ENCODE measurements at regions not wholly inside any gene's neighbourhood (a gene's known extent, or its start where the extent isn't known, plus 50 kb on each side); places are given as distances from the start of the nearest gene placed in this dataset.
"Not testable (repeated sequence)": the region's sequence is repeated elsewhere in the genome, so short reads cannot be mapped to it uniquely, and the experiment has no call there.

DNA sequence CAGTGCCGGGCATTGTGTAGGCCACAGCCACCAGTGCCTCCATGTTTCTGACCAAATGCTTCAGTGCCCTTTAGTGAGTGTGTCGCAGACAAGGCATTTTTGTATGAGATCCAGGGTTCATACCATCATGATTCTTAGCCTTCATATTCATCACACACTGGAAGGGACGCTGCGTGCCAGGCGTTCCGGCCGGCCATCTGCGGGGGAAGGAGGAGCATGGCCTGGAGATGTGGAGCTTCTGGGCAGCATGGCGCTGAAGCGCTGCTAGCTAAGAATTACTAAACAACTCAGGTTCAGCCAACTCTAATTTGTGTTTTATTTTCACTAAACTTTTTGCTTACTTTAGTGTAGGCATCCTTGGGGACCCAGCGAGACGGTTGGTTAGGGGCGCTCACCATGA lies 111.4 kb upstream of the EXOC2 start:
- H3K36me3 Mint-ChIP-seq (ENCODE audit: unreplicated experiment): no peaks in the 10 kb centered on the region
- DNase-seq (ENCODE audit: extremely low spot score, unreplicated experiment): no peak
- no peak overlapping the region for H3K4me3 Mint-ChIP-seq (ENCODE audit: unreplicated experiment)
- no peak overlapping the region for H3K27ac Mint-ChIP-seq (ENCODE audit: unreplicated experiment)
- peaks cover 34% of the 10 kb centered on the region for H3K27me3 Mint-ChIP-seq (ENCODE audit: unreplicated experiment)
- TF ChIP-seq, protein P1, sequence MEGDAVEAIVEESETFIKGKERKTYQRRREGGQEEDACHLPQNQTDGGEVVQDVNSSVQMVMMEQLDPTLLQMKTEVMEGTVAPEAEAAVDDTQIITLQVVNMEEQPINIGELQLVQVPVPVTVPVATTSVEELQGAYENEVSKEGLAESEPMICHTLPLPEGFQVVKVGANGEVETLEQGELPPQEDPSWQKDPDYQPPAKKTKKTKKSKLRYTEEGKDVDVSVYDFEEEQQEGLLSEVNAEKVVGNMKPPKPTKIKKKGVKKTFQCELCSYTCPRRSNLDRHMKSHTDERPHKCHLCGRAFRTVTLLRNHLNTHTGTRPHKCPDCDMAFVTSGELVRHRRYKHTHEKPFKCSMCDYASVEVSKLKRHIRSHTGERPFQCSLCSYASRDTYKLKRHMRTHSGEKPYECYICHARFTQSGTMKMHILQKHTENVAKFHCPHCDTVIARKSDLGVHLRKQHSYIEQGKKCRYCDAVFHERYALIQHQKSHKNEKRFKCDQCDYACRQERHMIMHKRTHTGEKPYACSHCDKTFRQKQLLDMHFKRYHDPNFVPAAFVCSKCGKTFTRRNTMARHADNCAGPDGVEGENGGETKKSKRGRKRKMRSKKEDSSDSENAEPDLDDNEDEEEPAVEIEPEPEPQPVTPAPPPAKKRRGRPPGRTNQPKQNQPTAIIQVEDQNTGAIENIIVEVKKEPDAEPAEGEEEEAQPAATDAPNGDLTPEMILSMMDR (IDR thresholded peaks at IDR 0.05): no peak
- H3K4me1 Mint-ChIP-seq (ENCODE audit: unreplicated experiment): no peaks in the 10 kb centered on the region
- no peaks in the 10 kb centered on the region for H3K9me3 Mint-ChIP-seq (ENCODE audit: unreplicated experiment)

DNA sequence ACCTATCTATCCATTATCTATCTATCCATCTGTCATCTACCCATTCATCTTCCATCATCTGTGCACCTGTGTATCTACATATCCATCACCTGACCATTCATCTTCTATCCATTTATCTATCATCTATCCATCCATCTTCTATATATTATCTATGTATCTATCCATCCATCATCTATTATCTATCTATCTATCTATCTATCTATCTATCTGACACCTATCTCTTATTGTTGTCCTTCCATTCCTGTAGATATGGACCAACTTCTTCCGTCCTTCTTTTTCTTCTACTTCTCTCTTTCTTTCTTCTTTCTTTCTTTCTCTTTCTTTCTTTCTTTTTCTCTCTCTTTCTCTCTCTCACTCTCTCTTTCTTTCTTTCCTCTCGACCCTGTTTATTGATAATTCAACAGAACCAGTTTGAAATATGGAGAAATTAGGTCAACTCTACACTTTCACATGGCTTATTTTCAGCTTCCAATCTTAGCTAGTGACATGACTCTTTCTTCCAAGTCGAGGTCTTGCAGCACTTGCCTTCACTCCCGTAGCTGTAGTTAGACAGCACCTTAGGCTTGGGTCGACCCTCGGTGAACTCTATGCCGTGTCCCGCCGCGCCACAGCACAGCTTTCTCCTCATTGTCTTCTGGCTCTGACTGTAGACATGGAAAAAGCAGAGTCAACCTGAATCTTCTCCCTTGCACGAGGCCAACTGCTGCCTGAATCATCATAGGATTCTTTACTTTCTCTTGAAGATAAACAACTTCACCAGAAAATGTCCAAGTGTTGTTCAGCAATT lies 110.4 kb upstream of the EXOC2 start:
- Mint-ChIP-seq H3K4me3 (ENCODE audit: unreplicated experiment) (no peak overlapping the region), H3K27ac (ENCODE audit: unreplicated experiment) (no peak overlapping the region), H3K27me3 (ENCODE audit: unreplicated experiment) (peaks cover 41% of the 10 kb centered on the region), H3K36me3 (ENCODE audit: unreplicated experiment) (no peaks in the 10 kb centered on the region), H3K9me3 (ENCODE audit: unreplicated experiment) (no peaks in the 10 kb centered on the region), H3K4me1 (ENCODE audit: unreplicated experiment) (no peaks in the 10 kb centered on the region)
- TF ChIP-seq, protein P1 (IDR thresholded peaks at IDR 0.05): no peak
- DNase-seq (ENCODE audit: extremely low spot score, unreplicated experiment): no peak

DNA sequence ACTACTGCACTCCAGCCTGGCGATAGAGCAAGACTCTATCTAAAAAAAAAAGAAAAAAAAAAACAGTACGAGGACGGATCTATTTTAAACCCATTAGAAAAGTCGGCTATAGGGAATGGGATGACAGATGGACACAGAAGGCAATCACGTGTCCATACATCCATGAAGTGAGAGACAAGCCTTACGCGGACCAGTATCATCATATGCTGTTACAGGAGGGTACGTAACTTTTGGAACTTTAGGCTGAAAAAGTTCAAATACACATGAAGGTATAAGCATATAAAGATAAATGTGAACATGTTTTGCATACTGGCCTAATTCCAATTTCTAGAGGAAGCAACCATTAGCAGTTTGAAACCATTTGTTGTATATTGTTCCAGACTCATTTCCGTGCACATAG lies 109.8 kb upstream of the EXOC2 start:
- Mint-ChIP-seq H3K36me3 (ENCODE audit: unreplicated experiment) (no peaks in the 10 kb centered on the region), H3K27ac (ENCODE audit: unreplicated experiment) (no peak overlapping the region), H3K27me3 (ENCODE audit: unreplicated experiment) (peaks cover 48% of the 10 kb centered on the region), H3K4me3 (ENCODE audit: unreplicated experiment) (no peak overlapping the region), H3K9me3 (ENCODE audit: unreplicated experiment) (no peaks in the 10 kb centered on the region), H3K4me1 (ENCODE audit: unreplicated experiment) (no peaks in the 10 kb centered on the region)
- TF ChIP-seq, protein P1 (IDR thresholded peaks at IDR 0.05): no peak
- DNase-seq (ENCODE audit: extremely low spot score, unreplicated experiment): no peak

DNA sequence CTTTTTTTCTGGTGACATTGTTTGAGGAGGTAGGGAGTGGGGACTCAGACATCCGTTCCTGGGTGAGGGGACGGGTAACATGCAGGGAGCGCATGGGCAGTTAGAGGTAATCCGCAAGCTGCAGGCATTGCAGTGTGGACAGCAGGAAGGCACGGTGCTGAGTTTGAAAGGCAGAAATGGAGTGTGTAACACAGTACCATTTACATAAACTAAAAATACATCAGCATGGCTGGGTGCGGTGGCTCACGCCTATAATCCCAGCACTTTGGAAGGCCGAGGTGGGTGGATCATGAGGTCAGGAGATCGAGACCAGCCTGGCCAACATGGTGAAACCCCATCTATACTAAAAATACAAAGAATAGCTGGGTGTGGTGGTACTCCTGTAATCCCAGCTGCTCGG lies 109.3 kb upstream of the EXOC2 start:
- H3K4me3 Mint-ChIP-seq (ENCODE audit: unreplicated experiment); H3K36me3 Mint-ChIP-seq (ENCODE audit: unreplicated experiment); DNase-seq (ENCODE audit: extremely low spot score, unreplicated experiment); H3K27ac Mint-ChIP-seq (ENCODE audit: unreplicated experiment); H3K9me3 Mint-ChIP-seq (ENCODE audit: unreplicated experiment); H3K4me1 Mint-ChIP-seq (ENCODE audit: unreplicated experiment): not testable (repeated sequence)
- H3K27me3 Mint-ChIP-seq (ENCODE audit: unreplicated experiment): peaks cover 53% of the 10 kb centered on the region

DNA sequence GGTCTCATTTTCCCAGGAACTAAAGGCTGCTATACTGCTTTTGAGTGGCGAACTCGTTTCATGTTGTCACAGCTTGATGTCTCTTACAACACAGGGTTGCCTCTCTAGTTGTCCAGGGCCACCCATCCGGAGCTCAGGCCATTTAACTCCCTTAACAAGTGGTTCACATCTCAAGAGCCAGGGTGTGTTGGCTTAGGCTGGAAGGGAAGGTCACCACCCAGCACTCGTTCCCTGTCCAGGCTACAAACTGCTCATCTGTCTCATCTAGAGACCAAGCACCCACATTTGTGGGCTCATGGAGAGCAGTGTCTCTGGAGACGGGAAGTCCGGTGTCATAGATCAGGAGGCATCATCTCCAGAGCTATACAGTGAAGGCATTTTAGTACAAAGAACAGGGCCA lies 106.8 kb upstream of the EXOC2 start:
- Mint-ChIP-seq H3K9me3 (ENCODE audit: unreplicated experiment) (no peaks in the 10 kb centered on the region), H3K27me3 (ENCODE audit: unreplicated experiment) (peaks cover 73% of the 10 kb centered on the region), H3K27ac (ENCODE audit: unreplicated experiment) (no peak overlapping the region), H3K4me3 (ENCODE audit: unreplicated experiment) (no peak overlapping the region), H3K4me1 (ENCODE audit: unreplicated experiment) (no peaks in the 10 kb centered on the region), H3K36me3 (ENCODE audit: unreplicated experiment) (no peaks in the 10 kb centered on the region)
- DNase-seq (ENCODE audit: extremely low spot score, unreplicated experiment): no peak
- TF ChIP-seq, protein P1 (IDR thresholded peaks at IDR 0.05): no peak

All from osteocyte (in vitro differentiated cells).